Fibroblast of the aortic adventitia (primary cell): ENCODE measurements at regions not wholly inside any gene's neighbourhood (a gene's known extent, or its start where the extent isn't known, plus 50 kb on each side); places are given as distances from the start of the nearest gene placed in this dataset.

ENCODE experiments used
- DNase-seq: peaks from one replicate; pipeline ENCODE4 v3.0.0-alpha.2; 2010; ENCODE audit warnings: low read depth
- H3K4me3 ChIP-seq: 2 replicates; pipeline ENCODE4 v1.5.1; 2011; ENCODE audit warnings: low read depth, mild to moderate bottlenecking, control low read depth, low read length, moderate library complexity
- CTCF ChIP-seq: IDR thresholded peaks from 2 replicates; pipeline ENCODE4 v1.5.1; 2011; ENCODE audit warnings: mild to moderate bottlenecking, low read length, control low read depth, inconsistent platforms; ENCODE audit not compliant: insufficient read depth

DNA sequence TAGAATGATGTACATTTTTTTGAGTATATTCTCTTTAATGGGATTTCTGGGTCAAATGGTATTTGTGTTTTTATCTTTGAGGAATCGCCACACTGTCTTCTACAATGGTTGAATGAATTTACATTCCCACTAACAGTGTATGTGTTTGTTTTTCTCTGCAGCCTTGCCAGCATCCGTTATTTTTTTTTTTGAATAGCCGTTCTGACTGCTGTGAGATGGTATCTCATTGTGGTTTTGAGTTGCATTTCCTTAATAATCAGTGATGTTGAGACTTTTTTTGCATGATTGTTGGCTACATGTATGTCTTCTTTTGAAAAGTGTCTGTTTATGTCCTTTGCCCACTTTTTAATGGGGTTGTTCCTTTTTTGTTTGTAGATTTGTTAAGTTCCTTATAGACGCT, 172.7 kb upstream of the CDH8 start:
- no peak for TF ChIP-seq CTCF
- H3K4me3 ChIP-seq = no peak overlapping the region
- no peak for DNase-seq

- no peak for DNase-seq
- no peak for TF ChIP-seq CTCF
- H3K4me3 ChIP-seq = no peak overlapping the region
These were observed 169.2 kb upstream of the CDH8 start for GRCh38 chr16:62205459-62205858.

DNA sequence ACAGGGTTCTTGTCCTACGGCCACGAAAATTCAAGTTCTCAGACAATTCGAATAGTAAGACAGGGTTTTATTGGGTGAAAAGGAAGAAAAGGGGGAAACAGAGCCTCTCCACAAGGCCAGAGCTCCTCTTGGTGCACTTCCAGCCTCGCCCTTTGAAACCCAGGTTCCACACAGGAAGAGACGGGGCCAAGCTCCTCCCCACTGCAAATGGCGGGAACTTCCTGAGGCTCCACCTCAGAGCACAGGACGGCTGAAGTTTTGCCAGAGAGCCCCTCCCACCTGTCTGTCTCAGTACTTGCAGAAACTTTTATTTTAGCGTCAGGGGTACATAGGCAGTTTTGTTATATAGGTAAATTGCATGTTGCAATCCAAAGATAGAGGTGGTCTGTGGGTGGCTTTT, 165.7 kb upstream of the CDH8 start:
- TF ChIP-seq CTCF = no peak
- DNase-seq = no peak
- H3K4me3 ChIP-seq = no peak overlapping the region

GRCh38 chr16:62194828-62195227, 158.6 kb upstream of the CDH8 start:
- TF ChIP-seq CTCF = no peak
- DNase-seq = no peak
- H3K4me3 ChIP-seq = no peak overlapping the region

DNA sequence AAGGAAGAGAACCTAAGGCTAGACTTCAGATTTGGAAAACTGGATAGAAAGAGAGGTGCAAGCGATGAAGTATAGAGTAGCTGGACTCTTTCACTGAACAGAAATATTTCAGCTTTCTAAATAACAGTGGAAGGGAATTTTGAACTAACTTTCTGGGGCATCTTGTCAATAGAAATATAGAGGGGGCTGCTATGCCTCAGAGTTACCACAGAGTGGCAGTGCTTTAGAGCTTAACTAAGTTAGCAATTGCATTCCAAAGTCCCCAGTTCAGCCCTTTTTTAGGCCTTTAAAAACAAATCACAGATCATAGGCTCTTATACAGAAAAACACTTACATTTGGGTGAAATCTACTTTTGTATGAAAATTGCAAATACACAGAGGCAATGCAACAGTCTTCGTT, 154.2 kb upstream of the CDH8 start:
- no peak for DNase-seq
- TF ChIP-seq CTCF = no peak
- no peak overlapping the region for H3K4me3 ChIP-seq

DNA sequence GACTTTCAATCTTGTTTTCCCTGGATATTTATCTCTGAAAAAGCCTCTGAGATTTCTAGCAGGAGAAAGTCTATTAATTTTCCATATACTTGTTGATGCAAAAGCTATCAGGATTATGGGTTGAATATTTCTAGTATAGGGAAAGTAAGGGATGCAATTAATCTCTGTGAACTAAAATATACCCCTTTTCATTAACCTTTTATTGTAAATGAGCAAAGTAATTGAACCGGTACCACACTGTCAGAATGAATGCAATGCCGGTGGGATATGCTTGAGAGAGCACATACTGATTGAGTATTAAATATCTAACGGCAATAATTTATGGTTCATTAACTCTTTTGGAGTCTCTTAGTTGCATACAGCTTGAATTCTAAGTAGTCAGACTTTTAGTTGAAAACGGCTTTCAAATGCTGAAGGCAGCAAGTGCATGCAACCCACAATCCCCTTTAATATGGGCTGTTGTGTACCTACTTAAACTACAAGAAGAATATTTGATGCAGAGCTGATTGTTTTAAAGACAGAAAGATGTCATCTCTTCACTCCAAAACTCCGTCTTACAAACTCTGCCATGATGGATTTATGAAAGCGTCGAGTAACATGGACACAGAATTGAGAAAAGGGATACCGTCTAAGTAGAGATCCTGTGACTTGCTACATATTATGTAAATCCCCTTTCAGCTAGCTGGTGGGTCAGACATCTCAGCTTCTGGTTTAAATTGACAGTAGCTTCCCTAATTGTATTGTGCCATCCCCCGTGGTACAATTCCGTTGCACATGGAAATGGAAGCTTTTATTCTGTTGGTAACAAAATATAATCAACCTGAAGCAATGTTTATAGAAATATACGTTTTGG, 141.3 kb upstream of the CDH8 start:
- no peak for TF ChIP-seq CTCF
- H3K4me3 ChIP-seq = no peak overlapping the region
- DNase-seq = no peak

DNA sequence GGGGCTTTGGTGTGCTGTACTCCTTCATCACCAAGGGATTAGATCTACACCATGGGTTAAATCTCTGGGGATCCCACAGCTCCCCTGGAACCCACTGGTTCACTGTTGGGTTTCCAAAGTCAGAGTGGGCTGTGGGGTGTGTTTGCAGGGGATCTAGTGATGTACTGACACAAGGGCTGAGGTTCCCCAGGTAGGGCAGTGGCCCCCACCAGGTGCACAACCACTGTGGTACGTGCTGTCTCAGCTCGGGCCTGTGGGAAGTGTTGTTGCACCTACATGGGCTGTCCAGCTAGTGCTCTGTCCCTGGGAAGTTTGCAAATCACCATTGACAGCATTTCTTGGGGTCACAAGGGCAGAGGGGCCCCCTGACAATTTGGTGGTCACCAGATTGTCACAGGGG, 134.4 kb upstream of the CDH8 start:
- H3K4me3 ChIP-seq = no peak overlapping the region
- no peak for TF ChIP-seq CTCF
- no peak for DNase-seq
